RWPE1 (cell line): ENCODE measurements at regions not wholly inside any gene's neighbourhood (a gene's known extent, or its start where the extent isn't known, plus 50 kb on each side); places are given as distances from the start of the nearest gene placed in this dataset.

Experiments
- CTCF ChIA-PET: fragments of 350-600 bp; sonication (Branson Sonifier 250); formaldehyde crosslinking; extraction: SDS; loops from one replicate; lab custom pipeline; 2021; lab: Yijun Ruan, JAX
- POLR2A ChIA-PET: fragments of 400-600 bp; formaldehyde crosslinking; extraction: SDS; loops from one replicate; lab custom pipeline; 2020; ENCODE audit warnings: antibody characterized with exemption; ENCODE audit not compliant: low non-redundant PET; lab: Yijun Ruan, JAX
- DNase-seq: peaks from one replicate; pipeline ENCODE4 v3.0.0; 2012; ENCODE audit warnings: low spot score
- H3K27ac ChIP-seq: fragments of 450-650 bp; 2 replicates; pipeline ENCODE4 v1.5.1; 2017
- CTCF ChIP-seq: fragments of 450-650 bp; conservative IDR thresholded peaks from 2 replicates; pipeline ENCODE4 v1.5.1; 2017; ENCODE audit warnings: low read depth, mild to moderate bottlenecking

- no peak for DNase-seq
- CTCF ChIA-PET: interaction anchor here (0.6 to 0.8 kb wide), 3 partner anchors 30 to 619 kb away, joined by 3 to 4 read pairs (median 3); no protein-coding TSS in a partner anchor
- POLR2A ChIA-PET: no interaction called here
- peak overlapping the region; percentile 100 for H3K27ac ChIP-seq
- TF ChIP-seq CTCF: peak; percentile 53
Measured at GRCh38 chr16:85393674-85394451, 219.3 kb upstream of the GSE1 start.

- peak overlapping the region; percentile 100 for H3K27ac ChIP-seq
- TF ChIP-seq CTCF: no peak
- DNase-seq: no peak
- ChIA-PET POLR2A (no interaction called here), CTCF (no interaction called here)
Measured at GRCh38 chr16:85394456-85395206, 218.5 kb upstream of the GSE1 start.

GRCh38 chr16:85395207-85395912 is 217.8 kb upstream of the GSE1 start:
- TF ChIP-seq CTCF: no peak
- DNase-seq: peak; percentile 96
- ChIA-PET CTCF (interaction anchor here (1.1 to 3.0 kb wide), 3 partner anchors 21 to 30 kb away, joined by 3 to 12 read pairs (median 4); no protein-coding TSS in a partner anchor), POLR2A (interaction anchor here (0.6 kb wide), 1 partner anchor 24 kb away, joined by 3 read pairs; no protein-coding TSS in a partner anchor)
- H3K27ac ChIP-seq: peak overlapping the region; percentile 100

GRCh38 chr16:85395913-85396878 is 216.9 kb upstream of the GSE1 start:
- DNase-seq: peak; percentile 76
- POLR2A ChIA-PET: interaction anchor here (0.6 kb wide), 1 partner anchor 25 kb away, joined by 3 read pairs; no protein-coding TSS in a partner anchor
- TF ChIP-seq CTCF: no peak
- CTCF ChIA-PET: interaction anchor here (0.6 to 3.0 kb wide), 12 partner anchors 9 to 132 kb away, joined by 3 to 12 read pairs (median 4); no protein-coding TSS in a partner anchor
- H3K27ac ChIP-seq: peak overlapping the region; percentile 100

GRCh38 chr16:85396879-85397871 is 215.9 kb upstream of the GSE1 start:
- POLR2A ChIA-PET: no interaction called here
- CTCF ChIA-PET: interaction anchor here (0.6 to 3.0 kb wide), 14 partner anchors 9 to 124 kb away, joined by 3 to 12 read pairs (median 4); no protein-coding TSS in a partner anchor
- peak; percentile 27; the same call in 1 of the 2 replicates for TF ChIP-seq CTCF
- peak overlapping the region; percentile 100 for H3K27ac ChIP-seq
- DNase-seq: peak; percentile 67
